Osteocyte (in vitro differentiated cells): ENCODE measurements at regions not wholly inside any gene's neighbourhood (a gene's known extent, or its start where the extent isn't known, plus 50 kb on each side); places are given as distances from the start of the nearest gene placed in this dataset.

Experiments
- DNase-seq: peaks from one replicate; pipeline ENCODE4 v3.0.0; 2021; ENCODE audit warnings: mixed read lengths; ENCODE audit not compliant: unreplicated experiment; ENCODE audit errors: extremely low spot score
- H3K27ac Mint-ChIP-seq: one replicate; pipeline ENCODE4 v1.8.0; 2021; ENCODE audit warnings: mild to moderate bottlenecking, mixed read lengths; ENCODE audit not compliant: unreplicated experiment
- H3K27me3 Mint-ChIP-seq: one replicate; pipeline ENCODE4 v1.8.0; 2021; ENCODE audit warnings: mixed read lengths; ENCODE audit not compliant: unreplicated experiment
- H3K36me3 Mint-ChIP-seq: one replicate; pipeline ENCODE4 v1.8.0; 2021; ENCODE audit warnings: mixed read lengths; ENCODE audit not compliant: unreplicated experiment
- H3K4me1 Mint-ChIP-seq: one replicate; pipeline ENCODE4 v1.8.0; 2021; ENCODE audit warnings: mixed read lengths; ENCODE audit not compliant: unreplicated experiment
- H3K4me3 Mint-ChIP-seq: one replicate; pipeline ENCODE4 v1.8.0; 2021; ENCODE audit warnings: mild to moderate bottlenecking, moderate library complexity, mixed read lengths; ENCODE audit not compliant: unreplicated experiment
- H3K9me3 Mint-ChIP-seq: one replicate; pipeline ENCODE4 v1.8.0; 2021; ENCODE audit warnings: mixed read lengths; ENCODE audit not compliant: unreplicated experiment
- TF ChIP-seq, protein P1 (sequence below): fragments of 200-600 bp; sonication (generic); IDR thresholded peaks from 2 replicates; pipeline ENCODE4 v1.5.0; 2021; ENCODE audit warnings: antibody characterized with exemption, mild to moderate bottlenecking, moderate library complexity

DNA sequence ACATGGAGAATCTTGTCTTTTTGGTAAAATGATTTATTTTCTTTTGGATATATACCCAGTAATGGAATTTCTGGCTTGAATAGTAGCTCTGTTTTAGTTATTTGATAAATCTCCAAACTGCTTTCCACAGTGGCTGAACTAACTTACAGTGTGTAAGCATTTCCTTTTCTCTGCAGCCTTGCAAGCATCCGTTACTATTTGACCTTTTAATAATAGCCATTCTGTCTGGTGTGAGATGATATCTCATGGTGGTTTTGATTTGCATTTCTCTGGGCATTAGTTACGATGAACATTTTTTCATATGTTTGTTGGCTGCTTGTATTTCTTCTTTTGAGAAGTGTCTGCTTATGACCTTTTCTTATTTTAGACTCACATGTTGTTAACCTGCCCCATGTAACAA, 190.2 kb downstream of the GALR1 start:
- no peaks in the 10 kb centered on the region for H3K4me1 Mint-ChIP-seq
- TF ChIP-seq, protein P1, sequence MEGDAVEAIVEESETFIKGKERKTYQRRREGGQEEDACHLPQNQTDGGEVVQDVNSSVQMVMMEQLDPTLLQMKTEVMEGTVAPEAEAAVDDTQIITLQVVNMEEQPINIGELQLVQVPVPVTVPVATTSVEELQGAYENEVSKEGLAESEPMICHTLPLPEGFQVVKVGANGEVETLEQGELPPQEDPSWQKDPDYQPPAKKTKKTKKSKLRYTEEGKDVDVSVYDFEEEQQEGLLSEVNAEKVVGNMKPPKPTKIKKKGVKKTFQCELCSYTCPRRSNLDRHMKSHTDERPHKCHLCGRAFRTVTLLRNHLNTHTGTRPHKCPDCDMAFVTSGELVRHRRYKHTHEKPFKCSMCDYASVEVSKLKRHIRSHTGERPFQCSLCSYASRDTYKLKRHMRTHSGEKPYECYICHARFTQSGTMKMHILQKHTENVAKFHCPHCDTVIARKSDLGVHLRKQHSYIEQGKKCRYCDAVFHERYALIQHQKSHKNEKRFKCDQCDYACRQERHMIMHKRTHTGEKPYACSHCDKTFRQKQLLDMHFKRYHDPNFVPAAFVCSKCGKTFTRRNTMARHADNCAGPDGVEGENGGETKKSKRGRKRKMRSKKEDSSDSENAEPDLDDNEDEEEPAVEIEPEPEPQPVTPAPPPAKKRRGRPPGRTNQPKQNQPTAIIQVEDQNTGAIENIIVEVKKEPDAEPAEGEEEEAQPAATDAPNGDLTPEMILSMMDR, result no peak
- no peak overlapping the region for H3K4me3 Mint-ChIP-seq
- peaks cover 10% of the 10 kb centered on the region for H3K9me3 Mint-ChIP-seq
- no peaks in the 10 kb centered on the region for H3K36me3 Mint-ChIP-seq
- no peak overlapping the region for H3K27ac Mint-ChIP-seq
- no peaks in the 10 kb centered on the region for H3K27me3 Mint-ChIP-seq
- DNase-seq, result no peak

DNA sequence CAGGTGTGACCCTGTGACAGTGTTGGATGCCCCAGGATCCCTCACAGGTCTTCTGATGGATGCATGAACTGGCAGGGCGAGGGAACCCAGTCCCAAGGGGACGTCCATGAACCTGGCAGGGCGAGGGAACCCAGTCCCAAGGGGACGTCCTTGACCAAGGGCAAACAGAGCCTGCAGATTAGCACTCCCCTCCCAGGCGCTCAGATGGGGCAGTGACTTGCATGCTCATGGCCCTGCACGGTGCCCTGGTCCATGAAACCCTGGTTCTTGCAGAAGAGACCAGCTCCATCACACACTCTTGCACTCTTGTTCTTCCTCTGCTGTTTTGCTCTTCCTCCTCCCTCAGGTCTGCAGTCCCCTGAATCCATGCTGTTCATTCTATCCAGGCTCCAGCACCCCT, 192.7 kb downstream of the GALR1 start:
- Mint-ChIP-seq H3K36me3 (no peaks in the 10 kb centered on the region), H3K27me3 (no peaks in the 10 kb centered on the region), H3K4me3 (no peak overlapping the region), H3K9me3 (peaks cover 15% of the 10 kb centered on the region), H3K27ac (no peak overlapping the region), H3K4me1 (no peaks in the 10 kb centered on the region)
- DNase-seq, result no peak
- TF ChIP-seq, protein P1, result no peak

DNA sequence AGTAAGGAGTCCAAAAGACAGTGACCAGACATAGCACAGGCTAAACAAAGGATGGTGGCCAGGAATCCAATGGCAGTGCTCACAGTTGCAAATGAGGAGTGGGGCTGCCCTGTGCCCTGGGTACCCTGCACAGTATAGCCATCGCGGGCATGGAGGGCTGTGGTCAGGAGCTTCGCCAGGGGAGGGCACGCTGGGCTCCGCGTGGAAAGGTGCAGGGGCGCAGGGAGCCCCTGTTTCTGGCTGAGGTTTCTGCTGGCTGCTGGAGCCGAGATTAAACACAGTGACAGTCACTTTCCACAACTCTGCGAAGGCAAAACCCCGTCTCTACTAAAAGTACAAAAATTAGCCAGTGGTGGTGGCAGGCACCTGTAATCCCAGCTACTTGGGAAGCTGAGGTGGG, 194.7 kb downstream of the GALR1 start:
- Mint-ChIP-seq H3K4me1 (no peaks in the 10 kb centered on the region), H3K27ac (no peak overlapping the region), H3K9me3 (peaks cover 15% of the 10 kb centered on the region)

DNA sequence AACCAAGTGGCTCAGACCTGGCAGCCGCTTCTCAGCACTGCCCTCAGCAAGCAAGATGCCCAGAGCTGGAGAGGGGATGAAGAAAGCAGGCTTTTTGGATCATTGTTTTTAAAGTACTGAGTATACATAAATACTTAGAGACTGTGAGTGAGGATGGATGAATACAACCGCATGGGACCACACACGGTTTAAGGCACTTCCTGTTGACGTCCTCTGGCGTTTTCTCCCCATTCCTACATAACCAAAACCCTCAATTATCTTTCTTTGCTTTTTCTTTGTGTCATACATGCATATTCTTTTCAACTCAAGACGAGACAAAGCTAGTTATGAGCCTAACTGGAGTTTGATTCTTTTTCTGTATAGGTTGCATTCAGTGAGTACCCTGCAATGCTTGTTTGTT, 198.4 kb downstream of the GALR1 start:
- DNase-seq, result no peak
- H3K9me3 Mint-ChIP-seq, result peaks cover 10% of the 10 kb centered on the region
- H3K4me1 Mint-ChIP-seq, result no peaks in the 10 kb centered on the region
- TF ChIP-seq, protein P1, result no peak
- no peak overlapping the region for H3K27ac Mint-ChIP-seq
- no peaks in the 10 kb centered on the region for H3K36me3 Mint-ChIP-seq
- no peaks in the 10 kb centered on the region for H3K27me3 Mint-ChIP-seq
- H3K4me3 Mint-ChIP-seq, result no peak overlapping the region

More for the DNA sequence above, 194.7 kb downstream of the GALR1 start:
- Mint-ChIP-seq H3K27me3 (no peaks in the 10 kb centered on the region), H3K36me3 (no peaks in the 10 kb centered on the region), H3K4me3 (no peak overlapping the region)
- TF ChIP-seq, protein P1, result no peak
- no peak for DNase-seq

DNA sequence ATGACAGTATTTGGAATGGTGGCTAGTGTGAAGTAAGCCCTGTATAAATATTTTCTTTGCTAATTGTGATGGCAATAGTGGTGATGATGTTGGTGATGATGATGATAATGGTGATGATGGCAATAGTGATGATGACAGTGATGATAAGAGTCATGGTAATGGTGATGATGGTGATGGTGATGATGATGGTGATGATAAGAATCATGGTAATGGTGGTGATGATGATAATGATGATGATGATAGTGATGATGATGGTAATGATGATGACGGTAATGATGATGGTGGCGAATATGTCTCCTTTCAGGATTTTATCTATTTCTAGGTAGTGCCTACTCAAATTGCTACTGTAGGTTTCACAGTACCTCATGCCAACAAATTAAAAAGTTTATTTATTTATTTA, 205.4 kb downstream of the GALR1 start:
- TF ChIP-seq, protein P1, result no peak

More for the DNA sequence above, 205.4 kb downstream of the GALR1 start:
- H3K4me3 Mint-ChIP-seq, result no peak overlapping the region
- H3K27me3 Mint-ChIP-seq, result no peaks in the 10 kb centered on the region
- DNase-seq, result no peak
- no peaks in the 10 kb centered on the region for H3K36me3 Mint-ChIP-seq
- H3K27ac Mint-ChIP-seq, result no peak overlapping the region
- H3K4me1 Mint-ChIP-seq, result no peaks in the 10 kb centered on the region
- no peaks in the 10 kb centered on the region for H3K9me3 Mint-ChIP-seq
